ENCODE measurements at regions not wholly inside any gene's neighbourhood (a gene's known extent, or its start where the extent isn't known, plus 50 kb on each side); places are given as distances from the start of the nearest gene placed in this dataset.

DNA sequence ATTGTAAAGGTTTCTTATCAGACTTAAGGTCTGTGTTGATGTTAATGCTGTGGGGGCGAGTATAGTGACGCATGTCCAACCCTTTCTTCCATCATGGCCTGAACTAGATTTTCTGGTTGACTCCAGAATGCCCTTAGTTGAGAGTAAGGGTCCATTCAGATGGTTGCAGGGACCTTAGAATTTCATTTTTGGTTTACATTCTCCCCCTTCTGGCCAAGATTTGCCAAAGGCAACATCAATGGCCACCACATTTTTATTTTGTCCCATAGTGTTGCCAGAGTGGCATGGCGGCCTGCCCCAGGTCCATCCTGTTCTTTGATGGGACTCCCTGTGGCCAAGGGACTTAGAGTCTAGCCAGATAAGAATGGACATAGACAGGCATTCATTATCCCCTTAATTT is 368.5 kb downstream of the GPM6A start:
- Mint-ChIP-seq H3K36me3 (no peaks in the 10 kb centered on the region), H3K27ac (no peak overlapping the region), H3K4me3 (no peak overlapping the region), H3K27me3 (no peaks in the 10 kb centered on the region), H3K4me1 (ENCODE audit: low read depth) (no peaks in the 10 kb centered on the region), H3K9me3 (ENCODE audit: low read depth) (no peaks in the 10 kb centered on the region)

DNA sequence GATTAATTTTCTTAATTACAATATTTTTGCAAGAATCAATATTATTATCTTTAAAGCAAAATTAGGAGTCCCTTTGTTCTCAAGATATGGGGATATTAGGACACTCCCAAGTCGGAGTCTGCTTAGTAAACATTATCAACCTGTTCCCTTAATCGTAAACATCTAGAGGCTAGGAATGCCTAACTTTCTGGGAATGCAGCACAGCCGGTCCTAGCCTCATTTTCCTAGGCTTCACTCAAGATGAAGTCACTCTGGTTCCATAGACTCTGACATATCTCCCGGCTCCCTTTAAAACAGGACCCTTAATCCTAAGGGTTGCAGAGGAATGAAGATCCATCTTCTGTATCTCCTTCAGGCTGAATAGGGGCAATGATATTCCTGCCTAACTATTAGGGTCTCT is 367.6 kb downstream of the GPM6A start:
- Mint-ChIP-seq H3K27ac (no peak overlapping the region), H3K36me3 (no peaks in the 10 kb centered on the region), H3K4me1 (ENCODE audit: low read depth) (no peaks in the 10 kb centered on the region), H3K9me3 (ENCODE audit: low read depth) (no peaks in the 10 kb centered on the region), H3K4me3 (no peak overlapping the region), H3K27me3 (no peaks in the 10 kb centered on the region)

DNA sequence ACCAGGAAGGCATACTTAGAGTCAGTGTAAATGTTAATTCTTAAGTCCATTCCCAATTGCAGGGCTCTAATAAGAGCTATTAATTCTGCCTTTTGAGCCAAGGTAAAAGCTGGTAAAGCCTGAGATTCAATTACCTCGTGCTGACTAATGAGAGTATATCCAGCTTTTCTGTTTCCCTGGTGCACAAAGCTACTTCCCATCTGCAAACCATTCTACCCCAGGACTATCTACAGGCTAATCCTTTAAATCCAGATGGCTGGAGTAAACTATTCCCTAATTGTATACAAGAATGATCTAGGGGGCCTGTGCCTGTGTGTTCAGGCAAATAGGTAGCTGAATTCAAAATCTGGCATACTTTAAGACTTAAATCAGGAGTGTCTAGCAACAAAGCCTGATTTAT is 365.0 kb downstream of the GPM6A start:
- Mint-ChIP-seq H3K9me3 (ENCODE audit: low read depth) (no peaks in the 10 kb centered on the region), H3K27ac (no peak overlapping the region), H3K27me3 (no peaks in the 10 kb centered on the region), H3K36me3 (no peaks in the 10 kb centered on the region), H3K4me1 (ENCODE audit: low read depth) (no peaks in the 10 kb centered on the region), H3K4me3 (no peak overlapping the region)

DNA sequence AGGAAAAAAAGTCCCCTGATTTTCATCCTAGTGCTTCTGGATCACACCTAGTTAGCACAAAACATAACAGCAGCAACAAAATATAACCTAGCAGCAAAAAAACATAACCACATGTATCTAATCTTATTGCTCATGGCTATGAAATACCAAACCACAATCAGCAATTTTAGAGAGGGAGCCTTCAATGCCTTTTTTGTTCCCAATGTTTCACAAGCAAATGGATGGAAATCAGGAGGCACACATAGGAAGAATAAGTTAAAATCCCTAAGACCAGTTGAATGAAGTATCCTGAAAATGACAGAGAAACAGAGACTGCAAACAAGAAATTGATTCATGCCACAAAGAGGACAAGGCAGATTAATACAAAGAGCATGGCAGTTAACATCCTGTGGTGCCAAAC is 361.6 kb downstream of the GPM6A start:
- Mint-ChIP-seq H3K27ac (no peak overlapping the region), H3K36me3 (no peaks in the 10 kb centered on the region), H3K27me3 (no peaks in the 10 kb centered on the region), H3K4me1 (ENCODE audit: low read depth) (no peaks in the 10 kb centered on the region), H3K9me3 (ENCODE audit: low read depth) (no peaks in the 10 kb centered on the region), H3K4me3 (no peak overlapping the region)

DNA sequence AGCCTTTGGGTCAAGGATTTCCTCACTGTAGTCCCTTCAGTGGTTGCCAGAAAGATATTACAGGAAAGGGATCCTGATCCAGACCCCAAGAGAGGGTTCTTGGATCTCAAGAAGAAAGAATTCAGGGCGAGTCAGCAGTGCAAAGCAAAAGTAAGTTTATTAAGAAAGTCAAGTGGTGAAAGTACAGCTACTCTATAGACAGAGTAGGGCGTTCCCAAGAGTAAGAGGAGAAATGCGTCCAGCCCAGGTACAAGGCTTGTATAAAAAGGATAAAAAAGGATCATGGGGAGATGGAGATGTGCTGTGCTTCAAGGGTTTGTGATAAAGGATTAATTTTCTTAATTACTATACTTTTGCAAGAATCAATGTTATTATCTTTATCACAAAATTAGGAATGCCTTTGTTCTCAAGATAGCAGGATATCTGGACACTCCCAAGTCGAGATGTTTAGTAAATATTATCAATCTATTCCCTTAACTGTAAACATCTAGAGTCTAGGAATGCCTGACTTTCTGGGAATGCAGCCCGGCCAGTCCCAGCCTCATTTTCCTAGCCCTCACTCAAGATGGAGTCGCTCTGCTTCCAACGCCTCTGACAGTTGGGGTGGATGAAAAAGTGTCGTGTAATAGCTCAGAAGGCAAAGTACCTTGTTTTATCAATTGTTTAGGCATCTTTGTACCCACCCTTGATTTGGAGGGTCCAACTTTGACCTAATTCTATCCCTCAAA is 360.7 kb downstream of the GPM6A start:
- no peaks in the 10 kb centered on the region for H3K9me3 Mint-ChIP-seq (ENCODE audit: low read depth)
- no peaks in the 10 kb centered on the region for H3K27me3 Mint-ChIP-seq
- H3K36me3 Mint-ChIP-seq = no peaks in the 10 kb centered on the region
- H3K27ac Mint-ChIP-seq = no peak overlapping the region
- H3K4me1 Mint-ChIP-seq (ENCODE audit: low read depth) = no peaks in the 10 kb centered on the region
- no peak overlapping the region for H3K4me3 Mint-ChIP-seq

DNA sequence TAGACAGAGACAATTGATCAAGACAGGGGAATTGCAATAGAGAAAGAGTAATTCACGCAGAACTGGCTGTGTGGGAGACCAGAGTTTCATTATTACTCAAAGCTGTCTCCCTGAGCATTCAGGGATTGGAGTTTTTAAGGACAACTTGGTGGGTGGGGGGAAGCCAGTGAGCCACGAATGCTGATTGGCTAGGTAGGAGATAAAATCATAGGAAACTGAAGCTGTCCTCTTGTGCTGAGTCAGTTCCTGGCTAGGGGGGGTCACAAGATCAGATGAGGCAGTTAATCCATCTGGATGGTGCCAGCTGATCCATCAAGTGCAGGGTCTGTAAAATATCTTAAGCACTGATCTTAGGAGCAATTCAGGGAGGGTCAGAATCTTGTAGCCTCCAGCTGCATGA is 358.6 kb downstream of the GPM6A start:
- Mint-ChIP-seq H3K4me1 (ENCODE audit: low read depth) (no peaks in the 10 kb centered on the region), H3K27ac (no peak overlapping the region), H3K36me3 (no peaks in the 10 kb centered on the region), H3K27me3 (no peaks in the 10 kb centered on the region), H3K9me3 (ENCODE audit: low read depth) (no peaks in the 10 kb centered on the region), H3K4me3 (no peak overlapping the region)

DNA sequence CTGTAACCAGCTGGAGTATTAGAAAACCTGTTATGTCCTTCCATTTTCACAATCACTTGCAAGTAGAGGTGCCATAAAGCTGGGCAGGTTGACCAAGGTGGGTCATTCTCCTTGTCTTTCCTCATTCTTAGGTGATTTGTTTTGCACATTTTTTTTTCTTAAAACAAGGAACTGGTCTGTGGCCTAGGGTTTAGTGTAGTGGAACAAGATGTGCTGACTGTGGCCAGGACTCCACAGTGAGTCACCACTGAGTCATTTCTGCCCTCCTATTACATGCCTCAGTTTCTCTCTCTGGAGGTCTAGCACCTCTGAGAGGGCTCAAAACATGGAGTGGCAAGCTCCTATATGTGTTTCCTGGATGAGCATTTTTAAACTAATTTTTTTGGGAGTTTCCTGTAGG is 355.9 kb downstream of the GPM6A start:
- no peaks in the 10 kb centered on the region for H3K27me3 Mint-ChIP-seq
- H3K27ac Mint-ChIP-seq = no peak overlapping the region
- H3K9me3 Mint-ChIP-seq (ENCODE audit: low read depth) = no peaks in the 10 kb centered on the region
- no peaks in the 10 kb centered on the region for H3K36me3 Mint-ChIP-seq
- no peaks in the 10 kb centered on the region for H3K4me1 Mint-ChIP-seq (ENCODE audit: low read depth)
- H3K4me3 Mint-ChIP-seq = no peak overlapping the region

DNA sequence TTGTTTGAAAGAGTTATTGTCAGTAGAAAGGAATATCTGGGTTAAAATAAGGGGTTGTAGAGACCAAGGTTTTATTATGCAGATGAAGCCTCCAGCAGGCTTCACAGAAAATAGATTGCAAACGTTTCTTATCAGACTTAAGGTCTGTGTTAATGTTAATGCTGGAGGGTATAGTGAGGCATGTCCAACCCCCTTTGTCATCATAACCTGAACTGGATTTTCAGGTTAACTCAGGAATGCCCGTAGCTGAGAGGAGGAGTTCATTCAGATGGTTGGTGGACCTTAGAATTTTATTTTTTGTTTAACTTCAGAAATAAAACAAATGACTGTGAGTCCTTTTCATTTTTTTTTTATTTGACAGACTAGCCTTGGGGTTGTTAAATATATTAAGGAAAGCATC is 354.1 kb downstream of the GPM6A start:
- Mint-ChIP-seq H3K9me3 (ENCODE audit: low read depth) (no peaks in the 10 kb centered on the region), H3K4me3 (no peak overlapping the region), H3K36me3 (no peaks in the 10 kb centered on the region), H3K27ac (peak overlapping the region; percentile 30), H3K27me3 (no peaks in the 10 kb centered on the region), H3K4me1 (ENCODE audit: low read depth) (no peaks in the 10 kb centered on the region)

DNA sequence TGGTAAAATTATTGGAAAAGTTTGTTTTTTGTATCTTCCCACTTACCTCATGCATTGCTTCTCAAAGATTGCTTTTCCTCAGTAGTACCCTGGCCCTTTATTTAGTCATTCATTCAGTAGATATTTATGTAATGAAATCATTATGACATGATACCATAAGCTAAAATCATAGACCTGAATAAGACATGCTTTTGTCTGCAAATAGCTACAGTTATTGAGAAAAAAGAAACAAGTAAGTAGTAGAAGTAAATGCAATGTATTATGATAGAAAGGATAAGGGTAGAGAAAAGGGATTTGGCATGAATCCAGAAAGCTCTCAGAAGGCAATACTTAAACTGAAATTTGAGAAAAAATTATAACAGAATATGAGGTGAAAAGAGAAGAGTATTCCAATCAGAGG is 352.5 kb downstream of the GPM6A start:
- H3K27ac Mint-ChIP-seq = no peak overlapping the region
- H3K36me3 Mint-ChIP-seq = no peaks in the 10 kb centered on the region
- no peaks in the 10 kb centered on the region for H3K4me1 Mint-ChIP-seq (ENCODE audit: low read depth)
- H3K27me3 Mint-ChIP-seq = no peaks in the 10 kb centered on the region
- H3K4me3 Mint-ChIP-seq = no peak overlapping the region
- no peaks in the 10 kb centered on the region for H3K9me3 Mint-ChIP-seq (ENCODE audit: low read depth)

DNA sequence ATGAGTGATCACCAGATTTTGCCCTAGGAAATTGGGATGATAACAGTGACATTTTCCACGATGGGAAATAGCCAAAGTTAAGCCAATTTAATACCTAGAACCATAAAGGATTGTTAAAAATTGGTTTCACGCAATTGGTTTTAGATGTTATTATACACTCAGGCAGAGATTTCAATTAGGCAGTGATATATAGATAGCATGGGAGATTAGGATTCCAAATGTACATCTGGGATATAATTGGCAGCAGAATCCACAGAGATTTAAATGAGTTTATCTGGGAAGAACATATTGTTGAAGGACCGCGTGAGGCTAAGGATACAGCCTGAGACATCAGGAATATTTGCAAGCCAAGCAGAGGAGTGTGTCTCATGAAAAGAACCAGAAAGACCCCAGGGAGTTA is 351.6 kb downstream of the GPM6A start:
- no peaks in the 10 kb centered on the region for H3K27me3 Mint-ChIP-seq
- no peak overlapping the region for H3K4me3 Mint-ChIP-seq
- no peak overlapping the region for H3K27ac Mint-ChIP-seq
- no peaks in the 10 kb centered on the region for H3K9me3 Mint-ChIP-seq (ENCODE audit: low read depth)
- H3K36me3 Mint-ChIP-seq = no peaks in the 10 kb centered on the region
- H3K4me1 Mint-ChIP-seq (ENCODE audit: low read depth) = no peaks in the 10 kb centered on the region

DNA sequence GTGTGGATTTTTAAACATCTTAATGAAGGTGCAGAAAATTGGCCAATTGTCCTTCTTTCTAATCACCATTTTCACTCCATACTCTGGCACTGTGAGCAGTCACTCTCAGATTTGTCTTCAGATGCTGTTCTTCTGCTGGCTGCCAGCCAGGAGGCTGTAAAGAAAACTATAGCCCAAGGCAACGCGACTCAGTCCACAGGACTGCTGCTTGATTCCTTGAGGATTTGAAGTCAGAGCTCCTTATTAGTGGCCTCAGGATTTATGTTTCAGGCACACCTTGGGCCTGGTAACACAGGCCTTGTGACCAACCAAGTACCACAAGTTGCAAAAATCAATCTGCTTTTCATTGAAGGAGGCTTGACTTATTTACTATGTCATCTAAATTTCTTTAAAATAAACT is 342.6 kb downstream of the GPM6A start:
- no peak overlapping the region for H3K27ac Mint-ChIP-seq
- no peaks in the 10 kb centered on the region for H3K4me1 Mint-ChIP-seq (ENCODE audit: low read depth)
- H3K4me3 Mint-ChIP-seq = no peak overlapping the region
- no peaks in the 10 kb centered on the region for H3K36me3 Mint-ChIP-seq
- H3K27me3 Mint-ChIP-seq = no peaks in the 10 kb centered on the region
- H3K9me3 Mint-ChIP-seq (ENCODE audit: low read depth) = peaks cover 13% of the 10 kb centered on the region

DNA sequence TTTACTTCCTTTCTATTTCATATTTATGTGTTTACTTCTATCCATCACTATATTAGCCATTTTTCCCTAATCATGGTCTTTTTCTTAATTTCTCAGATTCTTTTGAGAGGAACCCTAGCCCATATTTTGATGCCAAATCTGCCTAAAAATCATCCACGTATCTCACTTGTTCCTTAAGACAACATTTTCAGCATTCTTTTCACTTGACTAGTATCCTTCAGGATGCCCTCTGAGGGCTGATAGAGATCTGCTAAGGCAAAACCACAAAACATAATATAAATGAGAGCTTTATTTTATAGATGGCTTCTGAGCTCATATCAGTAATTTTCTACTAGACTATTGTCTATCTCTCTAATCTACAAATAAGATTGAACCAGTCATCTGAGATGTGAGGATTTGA is 341.9 kb downstream of the GPM6A start:
- Mint-ChIP-seq H3K27ac (no peak overlapping the region), H3K9me3 (ENCODE audit: low read depth) (peaks cover 13% of the 10 kb centered on the region), H3K4me3 (no peak overlapping the region), H3K27me3 (no peaks in the 10 kb centered on the region), H3K36me3 (no peaks in the 10 kb centered on the region), H3K4me1 (ENCODE audit: low read depth) (no peaks in the 10 kb centered on the region)

DNA sequence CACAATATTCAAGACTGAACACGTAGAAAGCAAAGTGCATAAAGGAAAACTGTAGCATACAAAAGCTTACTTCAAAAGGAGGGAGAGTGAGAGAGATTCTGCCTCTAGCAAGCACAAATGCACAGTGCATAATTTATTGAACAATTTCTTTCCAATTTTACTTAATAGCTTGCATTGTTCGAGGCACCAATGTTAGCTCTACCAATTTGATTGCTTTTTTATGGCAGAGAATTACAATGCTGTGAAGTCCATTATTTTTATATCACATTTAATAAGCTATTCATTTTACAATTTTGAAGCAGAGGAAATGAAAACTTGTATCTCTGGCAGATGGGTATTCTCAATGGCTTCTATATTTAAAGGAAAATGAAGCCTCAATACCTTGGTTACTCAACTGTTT is 331.7 kb downstream of the GPM6A start:
- Mint-ChIP-seq H3K36me3 (no peaks in the 10 kb centered on the region), H3K4me1 (ENCODE audit: low read depth) (no peaks in the 10 kb centered on the region), H3K27me3 (no peaks in the 10 kb centered on the region), H3K27ac (no peak overlapping the region), H3K9me3 (ENCODE audit: low read depth) (no peaks in the 10 kb centered on the region), H3K4me3 (no peak overlapping the region)

DNA sequence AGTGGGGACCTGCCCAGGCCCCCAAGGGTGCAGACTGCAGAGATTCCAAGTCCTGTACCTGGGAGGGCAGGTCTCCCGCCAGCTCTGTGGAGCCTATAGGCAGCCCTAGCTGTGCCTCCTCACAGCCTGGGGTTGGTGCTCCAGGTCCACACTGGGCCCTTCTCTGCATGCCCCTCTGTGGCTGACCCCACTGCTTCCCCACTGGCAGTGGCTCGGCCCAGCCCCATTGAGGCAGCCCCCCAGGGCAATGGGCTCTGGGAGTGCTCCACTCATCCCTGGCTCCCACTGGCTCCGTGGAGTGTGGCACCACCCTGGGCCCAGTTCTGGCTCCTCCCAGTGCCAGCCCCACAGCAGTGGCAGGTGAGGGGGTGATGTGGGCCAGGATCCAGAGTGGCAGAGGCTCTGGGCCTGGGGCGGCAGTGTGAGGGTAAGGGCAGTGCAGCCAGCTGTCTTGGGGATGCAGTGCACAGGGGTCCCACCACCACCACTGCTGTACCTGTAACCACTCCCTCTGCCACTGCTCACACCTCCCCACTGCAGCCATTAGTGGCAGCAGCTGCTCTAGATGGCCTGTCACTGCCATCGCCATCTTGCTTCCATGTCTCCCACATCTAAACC is 312.2 kb downstream of the GPM6A start:
- Mint-ChIP-seq H3K27ac (no peak overlapping the region), H3K9me3 (ENCODE audit: low read depth) (peaks cover under 1% of the 10 kb centered on the region), H3K4me1 (ENCODE audit: low read depth) (no peaks in the 10 kb centered on the region), H3K36me3 (no peaks in the 10 kb centered on the region), H3K4me3 (no peak overlapping the region), H3K27me3 (no peaks in the 10 kb centered on the region)

DNA sequence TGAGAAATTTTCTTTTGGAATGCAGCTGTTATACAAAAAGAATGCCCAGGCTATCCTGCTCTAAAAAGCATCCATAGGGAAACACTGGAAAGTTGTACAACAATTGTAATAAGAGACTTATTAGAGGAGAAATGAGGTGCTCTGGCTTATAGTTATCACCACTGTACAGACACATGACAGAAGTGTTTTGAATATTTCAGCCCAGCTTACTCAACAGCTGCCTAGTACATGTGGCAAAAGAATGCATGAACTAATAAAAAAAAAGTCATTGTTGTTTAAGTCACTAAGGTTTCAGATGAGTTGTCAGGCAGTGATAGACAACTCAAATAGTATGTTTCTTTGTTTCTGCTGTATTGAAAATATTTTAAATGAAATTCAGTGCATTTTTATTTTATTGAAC is 307.7 kb downstream of the GPM6A start:
- no peaks in the 10 kb centered on the region for H3K27me3 Mint-ChIP-seq
- no peak overlapping the region for H3K27ac Mint-ChIP-seq
- peaks cover 6% of the 10 kb centered on the region for H3K9me3 Mint-ChIP-seq (ENCODE audit: low read depth)
- no peaks in the 10 kb centered on the region for H3K4me1 Mint-ChIP-seq (ENCODE audit: low read depth)
- H3K4me3 Mint-ChIP-seq = no peak overlapping the region
- H3K36me3 Mint-ChIP-seq = peaks cover 2% of the 10 kb centered on the region

DNA sequence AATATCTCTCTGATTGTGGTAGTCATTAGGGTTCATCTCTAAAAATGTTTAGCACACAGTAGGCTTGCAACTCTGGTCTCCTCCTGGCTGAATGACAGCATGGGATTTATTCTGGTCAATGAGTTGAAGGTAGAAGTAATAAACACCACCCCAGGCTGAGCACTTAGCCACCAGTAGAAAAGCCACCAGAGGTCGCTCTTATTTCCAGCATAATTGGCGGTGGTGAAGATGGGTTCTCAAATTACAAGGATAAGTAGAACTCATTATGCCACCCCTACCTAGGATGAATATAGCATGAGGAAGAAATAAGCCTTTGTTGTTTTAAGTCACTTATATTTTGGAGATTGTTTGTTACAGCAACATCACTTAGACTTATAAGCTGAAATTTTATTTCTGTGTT is 302.7 kb downstream of the GPM6A start:
- H3K27ac Mint-ChIP-seq = no peak overlapping the region
- no peaks in the 10 kb centered on the region for H3K27me3 Mint-ChIP-seq
- H3K36me3 Mint-ChIP-seq = peaks cover 2% of the 10 kb centered on the region
- H3K4me3 Mint-ChIP-seq = no peak overlapping the region
- H3K4me1 Mint-ChIP-seq (ENCODE audit: low read depth) = no peaks in the 10 kb centered on the region
- H3K9me3 Mint-ChIP-seq (ENCODE audit: low read depth) = peaks cover 6% of the 10 kb centered on the region
